Psoas muscle (tissue), 7 donors: ENCODE measurements at regions not wholly inside any gene's neighbourhood (a gene's known extent, or its start where the extent isn't known, plus 50 kb on each side); places are given as distances from the start of the nearest gene placed in this dataset.

Experiments used
- ATAC-seq, 4 donors: fragments of 200-7000 bp; cut with Tn5 transposase; one replicate each; pipeline ENCODE4 v1.9.1; 2020; ENCODE audit warnings: moderate library complexity in 3 of 4, mild to moderate bottlenecking in 2 of 4
- DNase-seq, 2 donors: peaks; one replicate each; pipeline ENCODE4 v3.0.0-alpha.2; 2020
- H3K27ac ChIP-seq: fragments of 200-600 bp; one replicate; pipeline ENCODE4 v1.8.0; 2022
- H3K27me3 ChIP-seq, 3 donors: fragments of 200-600 bp in 1 of 3; one replicate each; pipeline versions ENCODE4 v1.6.1 to v1.8.0; 2013 to 2022; ENCODE audit warnings: low read length in 2 of 3, mild to moderate bottlenecking in 2 of 3, moderate library complexity in 1 of 3; ENCODE audit not compliant: insufficient read depth in 3 of 3
- H3K36me3 ChIP-seq, 2 donors: fragments of 200-600 bp in 1 of 2; one replicate each; pipeline versions ENCODE4 v1.6.1 to v1.8.0; 2013 to 2022; ENCODE audit warnings: low read depth in 1 of 2, mild to moderate bottlenecking in 1 of 2, moderate library complexity in 1 of 2; ENCODE audit not compliant: insufficient read depth in 1 of 2
- H3K4me1 ChIP-seq: fragments of 200-600 bp; one replicate; pipeline ENCODE4 v1.8.0; 2022
- H3K4me3 ChIP-seq: fragments of 200-600 bp; one replicate; pipeline ENCODE4 v1.8.0; 2022; ENCODE audit warnings: mild to moderate bottlenecking
- H3K9me3 ChIP-seq: fragments of 200-600 bp; one replicate; pipeline ENCODE4 v1.8.0; 2022
- CTCF ChIP-seq: fragments of 200-600 bp; IDR thresholded peaks from one replicate; pipeline ENCODE4 v1.8.0; 2022; ENCODE audit warnings: antibody characterized with exemption
- WGBS, 3 donors: extraction: QIAGEN DNeasy Blood & Tissue Kit; methylation state at CpG; one replicate each; pipeline versions ENCODE4 v1.1.6 to v1.1.7; 2013; 5-methylcytosine and 5-hydroxymethylcytosine counted together
- intact Hi-C, 2 donors: fragments of 100-400 bp; cut with DNase I; formaldehyde crosslinking; loops; one replicate each; pipeline versions ENCODE4 v1.11.0 to v1.14.2; 2022
- donor health status: healthy with polysubstance abuse.
- donor health status: DM: no; HTN: no; CAD: no; lungs with moderate emphysema.
- donor health status: Bipolar disorder and iron deficiency.
- donor health status: healthy.
- donor health status: DM: yes; HTN: yes; CAD: no.
- donor health status: DM: no; HTN: no; CAD: no.
- donor health status: DM: yes; HTN: yes; CAD: no.

DNA sequence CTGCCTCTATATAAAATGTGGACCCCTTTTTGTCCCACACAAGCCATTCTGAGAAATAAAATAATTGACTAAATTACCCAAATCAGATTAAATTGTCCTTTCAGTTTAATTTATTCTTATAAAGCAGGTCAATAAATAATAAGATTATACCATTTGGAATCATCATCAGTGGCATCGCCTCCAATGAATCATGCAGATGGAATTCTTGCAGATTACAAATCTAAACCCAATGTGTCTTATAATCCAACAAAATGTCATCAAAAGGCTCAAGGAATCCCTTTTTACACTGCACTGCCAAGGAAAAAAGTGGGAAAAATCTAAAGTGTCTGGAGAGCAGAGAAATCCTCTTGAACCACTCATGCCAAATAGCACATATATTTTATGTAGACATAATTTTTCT, 138.2 kb upstream of the TSPAN8 start:
- H3K9me3 ChIP-seq: no peaks in the 10 kb centered on the region
- intact Hi-C loops: no loop called here
- H3K36me3 ChIP-seq: no peaks in the 10 kb centered on the region
- H3K27ac ChIP-seq: no peak overlapping the region
- 35 to 46% (median 37%) methylated on average over 1 of the region's 1 CpG for WGBS, 3 donors
- H3K27me3 ChIP-seq: no peaks in the 10 kb centered on the region
- no peaks in the 10 kb centered on the region for H3K4me1 ChIP-seq
- DNase-seq: no peak
- no peak for ATAC-seq
- no peak overlapping the region for H3K4me3 ChIP-seq
- TF ChIP-seq CTCF: no peak

DNA sequence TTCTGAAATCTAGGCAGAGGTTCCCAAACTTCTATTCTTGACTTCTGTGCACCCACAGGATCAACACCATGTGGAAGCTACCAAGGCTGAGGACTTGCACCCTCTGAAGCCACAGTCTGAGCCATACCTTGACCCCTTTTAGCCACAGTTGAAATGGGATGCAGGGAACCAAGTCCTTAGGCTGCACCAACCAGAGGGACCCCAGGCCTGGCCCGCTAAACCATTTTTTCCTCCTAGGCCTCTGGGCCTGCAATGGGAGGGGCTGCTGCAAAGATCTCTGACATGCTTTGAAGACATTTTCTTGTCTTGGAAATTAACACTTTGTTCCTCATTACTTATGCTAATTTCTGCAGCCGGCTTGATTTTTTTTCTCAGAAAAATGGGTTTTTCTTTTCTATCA, 133.9 kb upstream of the TSPAN8 start:
- intact Hi-C loops: no loop called here

DNA sequence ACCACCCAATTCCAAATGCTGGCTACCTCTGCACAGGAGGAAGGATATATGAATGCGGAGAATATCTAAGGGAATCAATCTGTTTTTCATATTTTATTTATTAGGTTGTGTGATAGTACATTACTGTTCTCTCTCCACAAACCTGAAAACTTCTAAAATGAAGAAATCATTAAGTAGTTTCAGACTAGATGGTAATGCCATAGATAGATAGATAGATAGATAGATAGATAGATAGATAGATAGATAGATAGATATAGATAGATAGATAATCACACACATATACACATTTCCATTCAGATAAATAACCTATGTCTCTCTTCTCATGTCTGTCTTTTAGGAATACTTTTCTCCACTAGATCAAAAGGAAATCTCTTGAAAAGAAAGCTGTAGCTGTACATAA, 126.1 kb upstream of the TSPAN8 start:
- no peak overlapping the region for H3K4me3 ChIP-seq
- no peaks in the 10 kb centered on the region for H3K4me1 ChIP-seq
- no peaks in the 10 kb centered on the region for H3K36me3 ChIP-seq
- no peak for TF ChIP-seq CTCF
- no peak overlapping the region for H3K27ac ChIP-seq
- no peak for ATAC-seq
- H3K27me3 ChIP-seq: no peaks in the 10 kb centered on the region
- intact Hi-C loops: no loop called here
- no peak for DNase-seq
- H3K9me3 ChIP-seq: no peaks in the 10 kb centered on the region
- 96 to 98% (median 97%) methylated on average over 1 of the region's 1 CpG for WGBS, 3 donors

More for the DNA sequence above, 133.9 kb upstream of the TSPAN8 start:
- no peak for TF ChIP-seq CTCF
- H3K9me3 ChIP-seq: no peaks in the 10 kb centered on the region
- H3K36me3 ChIP-seq: no peaks in the 10 kb centered on the region
- no peaks in the 10 kb centered on the region for H3K4me1 ChIP-seq
- ATAC-seq (no peak), DNase-seq (no peak)
- H3K27ac ChIP-seq: no peak overlapping the region
- H3K4me3 ChIP-seq: no peak overlapping the region
- WGBS, 3 donors: 95 to 100% (median 97%) methylated on average over 2 of the region's 2 CpGs
- no peaks in the 10 kb centered on the region for H3K27me3 ChIP-seq

DNA sequence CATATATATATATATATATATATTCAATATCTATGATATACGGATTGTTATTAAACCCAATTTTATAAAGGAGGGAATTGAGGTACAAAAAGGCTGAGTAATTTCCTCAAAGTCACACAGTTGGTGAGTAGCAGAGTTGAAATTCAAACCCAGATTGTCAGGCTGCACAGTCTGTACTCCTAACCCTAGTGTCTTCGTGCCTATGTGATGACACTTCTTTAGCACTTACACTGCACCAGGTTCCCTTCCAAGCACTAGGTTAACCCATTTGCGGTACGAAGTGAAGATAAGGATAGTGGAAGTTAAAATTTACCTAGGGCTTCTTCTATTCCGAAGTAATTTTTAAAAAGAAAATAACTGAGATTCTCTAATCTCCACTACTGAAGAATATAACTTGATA, 125.1 kb upstream of the TSPAN8 start:
- ATAC-seq (no peak), DNase-seq (no peak)
- H3K36me3 ChIP-seq: no peaks in the 10 kb centered on the region
- no peak overlapping the region for H3K27ac ChIP-seq
- H3K27me3 ChIP-seq: no peaks in the 10 kb centered on the region
- no peaks in the 10 kb centered on the region for H3K9me3 ChIP-seq
- no peak for TF ChIP-seq CTCF
- no peaks in the 10 kb centered on the region for H3K4me1 ChIP-seq
- 82 to 97% (median 92%) methylated on average over 5 of the region's 5 CpGs for WGBS, 3 donors
- intact Hi-C loops: no loop called here
- H3K4me3 ChIP-seq: no peak overlapping the region

GRCh38 chr12:71282020-71282419, 124.2 kb upstream of the TSPAN8 start:
- no peaks in the 10 kb centered on the region for H3K27me3 ChIP-seq
- 54 to 71% (median 57%) methylated on average over 4 of the region's 4 CpGs for WGBS, 3 donors
- no peak for TF ChIP-seq CTCF
- intact Hi-C loops: no loop called here
- DNase-seq (no peak), ATAC-seq (no peak)
- H3K9me3 ChIP-seq: no peaks in the 10 kb centered on the region
- no peak overlapping the region for H3K4me3 ChIP-seq
- no peak overlapping the region for H3K27ac ChIP-seq
- no peaks in the 10 kb centered on the region for H3K36me3 ChIP-seq
- no peaks in the 10 kb centered on the region for H3K4me1 ChIP-seq
